GM12891 (cell line): ENCODE measurements at regions not wholly inside any gene's neighbourhood (a gene's known extent, or its start where the extent isn't known, plus 50 kb on each side); places are given as distances from the start of the nearest gene placed in this dataset.

Source experiments
- DNase-seq: peaks from one replicate; pipeline ENCODE4 v3.0.0; 2011; ENCODE audit warnings: low spot score; ENCODE audit not compliant: insufficient read length
- FAIRE-seq: peaks from 2 replicates; lab custom pipeline; 2011; peaks lifted over from hg19 to GRCh38; lab: Jason Lieb, UNC
- PAX5 ChIP-seq: IDR thresholded peaks from 2 replicates; pipeline ENCODE4 v1.6.1; 2011; ENCODE audit warnings: low read length, moderate library complexity, mild to moderate bottlenecking; ENCODE audit not compliant: insufficient read depth, severe bottlenecking
- POLR2A ChIP-seq: IDR thresholded peaks from 2 replicates; pipeline ENCODE4 v1.6.1; 2011; ENCODE audit warnings: low read depth, low read length, control low read depth
- POLR2AphosphoS5 ChIP-seq: IDR thresholded peaks from 2 replicates; pipeline ENCODE4 v1.6.1; 2011; ENCODE audit warnings: low read depth, low read length, control low read depth
- POU2F2 ChIP-seq: IDR thresholded peaks from 2 replicates; pipeline ENCODE4 v1.6.1; 2011; ENCODE audit warnings: low read depth, mild to moderate bottlenecking, control low read depth, low read length, moderate library complexity
- SPI1 ChIP-seq: IDR thresholded peaks from 2 replicates; pipeline ENCODE4 v1.6.1; 2011; ENCODE audit warnings: low read depth, low read length, control low read depth
- TAF1 ChIP-seq: IDR thresholded peaks from 2 replicates; pipeline ENCODE4 v1.6.1; 2011; ENCODE audit warnings: low read depth, low read length, control low read depth

DNA sequence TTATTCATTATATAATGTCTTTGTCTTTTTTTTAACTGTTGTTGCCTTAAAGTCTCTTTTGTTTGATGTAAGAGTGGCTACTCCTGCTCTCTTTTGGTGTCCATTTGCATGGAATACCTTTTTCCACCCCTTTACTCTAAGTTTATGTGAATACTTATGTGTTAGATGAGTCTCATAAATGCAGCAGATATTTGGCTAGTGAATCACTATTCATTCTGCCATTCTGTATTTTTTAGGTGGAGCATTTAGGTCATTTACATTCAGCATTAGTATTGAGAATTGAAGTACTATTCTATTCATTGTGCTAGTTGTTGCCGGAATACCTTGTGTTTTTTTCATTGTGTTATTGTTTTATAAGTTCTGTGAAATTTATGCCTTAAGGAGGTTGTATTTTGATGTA is 317.1 kb downstream of the ANXA1 start:
- TF ChIP-seq POLR2AphosphoS5 (no peak), SPI1 (no peak), TAF1 (no peak), POU2F2 (no peak), PAX5 (no peak)
- DNase-seq (no peak), FAIRE-seq (no peak)

DNA sequence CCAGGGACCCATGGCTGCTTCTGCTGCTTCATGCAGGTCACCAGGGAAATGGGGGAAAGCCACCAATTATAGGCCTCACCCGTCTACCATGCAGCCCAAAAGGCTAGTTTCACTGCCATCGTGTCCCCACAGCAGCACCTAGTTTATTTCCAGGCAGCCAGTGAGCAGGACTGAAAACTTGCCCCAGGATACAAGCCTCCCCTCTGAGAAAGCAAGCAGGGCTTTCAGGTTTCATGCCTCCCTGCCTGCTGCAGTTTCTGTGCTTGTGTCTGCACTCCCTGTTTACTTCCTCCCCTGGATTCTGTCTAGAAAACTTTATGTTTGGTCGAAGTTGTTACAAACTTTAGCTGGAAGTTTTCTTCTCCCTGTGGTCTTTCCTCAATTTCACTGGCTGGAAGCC is 319.1 kb downstream of the ANXA1 start:
- DNase-seq (no peak), FAIRE-seq (no peak)
- TF ChIP-seq SPI1: no peak
- TF ChIP-seq TAF1: no peak
- no peak for TF ChIP-seq POU2F2
- no peak for TF ChIP-seq POLR2AphosphoS5
- TF ChIP-seq POLR2A: no peak
- no peak for TF ChIP-seq PAX5

DNA sequence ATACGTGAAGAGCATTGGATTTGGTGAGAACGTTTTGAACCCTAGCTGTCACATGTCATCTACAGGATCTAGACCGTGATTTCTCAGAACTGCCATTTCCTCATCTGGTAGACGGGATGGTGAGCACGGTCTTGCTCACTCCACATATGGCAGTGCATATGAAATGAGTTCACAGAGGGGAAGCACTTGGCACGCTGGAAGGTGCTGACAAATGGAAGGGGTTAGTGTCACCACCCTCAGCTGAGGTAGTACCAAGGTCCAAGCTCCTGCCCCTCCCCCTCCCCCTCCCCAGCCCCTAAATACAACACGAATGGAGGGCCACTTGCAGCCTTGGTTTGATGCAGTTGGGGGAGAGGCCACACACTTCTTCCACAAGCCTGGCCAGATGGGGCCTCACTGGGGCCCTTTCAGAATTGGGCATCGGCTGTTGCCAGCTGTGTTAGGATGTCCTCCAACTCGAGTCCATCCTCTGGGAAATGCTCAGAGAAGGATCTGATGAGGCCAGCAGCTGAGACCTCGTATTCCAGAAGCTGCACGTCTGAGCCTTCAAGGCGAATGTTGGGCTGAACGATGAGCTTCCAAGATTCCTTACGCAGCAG is 322.4 kb downstream of the ANXA1 start:
- no peak for TF ChIP-seq POLR2A
- no peak for TF ChIP-seq PAX5
- no peak for TF ChIP-seq TAF1
- TF ChIP-seq SPI1: no peak
- no peak for TF ChIP-seq POU2F2
- TF ChIP-seq POLR2AphosphoS5: no peak
- DNase-seq (no peak), FAIRE-seq (no peak)

DNA sequence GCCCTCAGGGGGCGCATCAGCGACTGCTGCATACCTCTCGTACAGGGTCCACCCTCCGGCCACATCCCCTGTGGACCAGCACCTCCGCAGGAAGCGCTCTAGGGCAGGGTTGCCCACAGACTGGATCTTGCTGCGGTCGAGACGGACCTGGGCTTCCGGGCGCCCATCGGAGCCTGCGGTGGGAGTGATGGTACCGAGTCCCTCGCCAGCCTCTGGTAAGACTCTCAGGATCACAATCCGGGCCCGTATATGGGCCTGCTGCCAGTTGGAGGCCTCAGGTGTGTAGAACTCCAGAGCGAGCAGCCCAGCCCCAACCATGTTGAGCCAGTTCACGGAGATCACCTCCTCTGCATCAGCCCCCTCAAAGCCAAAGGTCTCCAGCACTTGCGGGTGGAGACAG is 323.0 kb downstream of the ANXA1 start:
- TF ChIP-seq TAF1: no peak
- no peak for TF ChIP-seq POU2F2
- TF ChIP-seq POLR2A: no peak
- TF ChIP-seq POLR2AphosphoS5: no peak
- no peak for TF ChIP-seq PAX5
- no peak for TF ChIP-seq SPI1
- no peak for FAIRE-seq
- DNase-seq: no peak

DNA sequence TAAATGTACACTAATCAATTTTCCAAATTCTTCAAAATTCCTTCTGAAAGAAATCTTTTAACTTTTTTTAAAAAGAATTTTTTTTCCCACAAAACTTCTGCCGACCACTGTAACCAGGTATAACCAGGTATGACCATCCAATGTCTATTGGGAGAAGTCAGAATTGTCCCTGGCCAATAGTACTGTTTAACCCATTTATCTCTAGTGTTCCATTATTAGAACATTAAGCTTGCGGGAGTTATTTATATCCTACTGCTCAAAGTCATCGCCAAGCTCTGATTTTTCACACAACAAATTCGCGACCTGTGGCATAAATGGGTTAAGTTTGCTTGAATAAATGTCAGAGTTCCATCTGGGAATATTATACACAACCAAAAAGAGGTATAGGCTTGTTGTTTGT is 343.2 kb downstream of the ANXA1 start:
- DNase-seq (no peak), FAIRE-seq (no peak)
- TF ChIP-seq PAX5: no peak
- no peak for TF ChIP-seq POLR2A
- TF ChIP-seq TAF1: no peak
- TF ChIP-seq POLR2AphosphoS5: no peak
- TF ChIP-seq SPI1: no peak
- TF ChIP-seq POU2F2: no peak

DNA sequence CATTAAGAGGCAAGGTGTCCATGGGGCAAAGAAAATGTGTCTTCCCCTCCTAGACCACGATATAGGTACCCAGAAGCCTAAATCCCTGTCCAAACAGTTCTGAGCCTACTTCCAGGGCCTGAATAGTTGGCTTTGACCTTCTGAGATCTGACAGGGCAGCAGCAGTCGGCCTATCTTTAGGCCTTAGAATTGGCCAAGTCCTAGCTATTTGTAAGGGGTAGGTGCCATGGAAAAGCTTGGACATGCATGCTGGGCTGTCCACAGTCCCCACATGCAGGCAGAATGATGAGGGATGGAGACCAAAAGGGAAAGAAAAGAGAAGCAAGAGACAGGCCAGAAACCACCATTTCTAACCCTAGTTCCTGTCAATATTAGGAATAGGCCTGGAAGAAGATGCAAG is 346.1 kb downstream of the ANXA1 start:
- DNase-seq: no peak
- TF ChIP-seq TAF1 (no peak), SPI1 (no peak), POU2F2 (no peak)
- FAIRE-seq: no peak

DNA sequence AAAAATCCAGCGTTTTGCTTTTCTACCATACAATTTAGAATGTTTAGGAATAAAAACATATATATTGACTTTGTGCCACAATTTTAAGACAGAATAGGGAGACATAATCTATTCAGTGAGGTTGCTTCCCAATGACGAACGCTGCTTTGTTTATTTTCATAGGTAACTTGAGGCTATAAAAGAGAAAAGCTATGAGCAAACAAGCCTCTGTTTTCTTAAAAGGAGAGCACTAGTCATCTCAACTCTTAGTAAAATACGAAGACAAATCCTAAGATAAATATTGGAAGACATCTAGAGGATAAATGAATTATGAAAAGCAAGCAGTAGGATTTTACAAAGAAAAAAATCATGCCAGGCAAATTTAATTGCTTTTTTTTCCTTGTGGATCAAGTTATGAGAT is 363.6 kb downstream of the ANXA1 start:
- DNase-seq (no peak), FAIRE-seq (no peak)
- TF ChIP-seq SPI1 (no peak), TAF1 (no peak), POLR2A (no peak), POU2F2 (no peak), PAX5 (no peak), POLR2AphosphoS5 (no peak)

DNA sequence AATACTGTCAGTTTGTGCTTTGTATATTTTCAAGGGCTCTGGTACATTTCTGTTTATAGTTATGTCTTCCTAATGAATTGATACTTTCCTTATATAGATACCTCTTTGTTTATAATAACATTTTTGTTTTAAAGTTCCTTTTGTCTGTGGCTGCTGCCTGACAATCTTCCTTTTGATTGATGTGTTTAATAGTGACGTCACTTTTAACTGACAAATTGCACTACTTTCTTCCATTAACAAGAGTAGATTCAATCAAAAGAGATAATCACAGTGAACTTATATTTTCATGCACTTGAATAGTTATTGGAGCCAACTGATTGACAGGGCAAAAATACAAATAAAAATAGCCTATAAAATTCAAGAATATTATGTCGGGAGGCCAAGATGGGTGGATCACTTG is 371.7 kb downstream of the ANXA1 start:
- FAIRE-seq (no peak), DNase-seq (no peak)
- TF ChIP-seq POLR2AphosphoS5 (no peak), POLR2A (no peak), SPI1 (no peak), POU2F2 (no peak), PAX5 (no peak), TAF1 (no peak)

DNA sequence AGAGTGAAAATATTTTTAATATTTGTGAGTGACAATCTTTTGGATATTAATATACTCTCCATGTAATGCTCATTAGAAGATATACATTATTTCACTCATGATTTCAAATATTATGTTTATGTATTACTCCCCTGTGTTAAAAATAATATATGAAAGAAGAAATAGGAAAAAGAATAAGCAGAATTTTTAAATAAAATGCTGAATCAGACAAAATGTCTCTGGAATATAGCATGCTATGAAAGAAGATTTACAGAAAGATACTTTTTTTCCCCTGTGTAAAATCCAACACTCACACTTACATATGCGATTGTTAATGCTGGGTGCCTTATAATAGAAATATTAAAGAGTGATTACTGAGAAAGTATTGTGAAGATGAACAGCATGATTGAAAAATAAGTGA is 373.7 kb downstream of the ANXA1 start:
- DNase-seq (no peak), FAIRE-seq (no peak)
- TF ChIP-seq POLR2AphosphoS5: no peak
- TF ChIP-seq PAX5: no peak
- no peak for TF ChIP-seq POU2F2
- TF ChIP-seq POLR2A: no peak
- TF ChIP-seq TAF1: no peak
- TF ChIP-seq SPI1: no peak

DNA sequence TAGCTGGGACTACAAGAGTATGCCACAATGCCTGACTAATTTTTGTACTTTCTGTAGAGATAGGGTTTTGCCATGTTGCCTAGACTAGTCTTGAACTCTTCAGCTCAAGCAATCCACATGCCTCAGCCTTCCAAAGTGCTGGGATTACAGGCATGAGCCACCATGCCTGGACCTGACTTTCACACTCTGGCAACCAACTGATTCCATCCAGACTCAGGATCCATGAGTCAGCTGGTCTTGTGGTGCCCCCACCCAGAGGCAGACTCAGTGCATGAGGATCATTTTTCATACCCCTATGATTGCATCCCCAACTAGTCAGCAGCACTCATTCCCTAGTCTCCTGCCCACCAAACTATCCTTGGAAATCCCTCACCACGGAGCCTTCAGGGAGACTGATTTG is 375.9 kb downstream of the ANXA1 start:
- DNase-seq (no peak), FAIRE-seq (no peak)
- TF ChIP-seq POLR2AphosphoS5 (no peak), SPI1 (no peak), POLR2A (no peak), PAX5 (no peak), POU2F2 (no peak), TAF1 (no peak)

DNA sequence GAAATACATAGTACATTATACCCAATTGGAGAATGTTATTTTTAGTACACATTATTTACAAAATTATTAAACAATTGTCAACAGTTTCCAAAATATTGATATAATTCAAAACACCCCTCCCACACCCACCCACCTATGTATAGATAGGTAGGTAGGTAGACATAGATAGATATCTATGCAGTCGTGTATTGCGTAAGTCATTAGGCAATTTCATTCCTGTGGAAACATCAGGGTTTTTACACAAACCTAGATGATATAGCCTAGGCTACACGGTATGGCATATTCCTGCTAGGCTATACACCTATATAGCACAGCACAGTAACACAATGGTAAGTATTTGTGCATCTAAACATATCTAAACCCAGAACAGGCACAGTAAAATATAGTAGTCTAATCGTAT is 377.3 kb downstream of the ANXA1 start:
- FAIRE-seq (no peak), DNase-seq (no peak)
- TF ChIP-seq SPI1: no peak
- no peak for TF ChIP-seq TAF1
- TF ChIP-seq POLR2A: no peak
- no peak for TF ChIP-seq POLR2AphosphoS5
- TF ChIP-seq POU2F2: no peak
- TF ChIP-seq PAX5: no peak
